Hepatocyte (in vitro differentiated cells): ENCODE measurements at regions not wholly inside any gene's neighbourhood (a gene's known extent, or its start where the extent isn't known, plus 50 kb on each side); places are given as distances from the start of the nearest gene placed in this dataset.
A peak's percentile ranks its signal among the peaks of the same experiment; 100 is the strongest.

ENCODE experiments used
- DNase-seq: peaks from one replicate; pipeline ENCODE4 v3.0.0-alpha.2; 2016; ENCODE audit warnings: low spot score
- H2AFZ ChIP-seq: fragments of 200-600 bp; sonication (generic); 2 replicates; pipeline ENCODE4 v1.6.0; 2016; ENCODE audit warnings: antibody characterized with exemption, mild to moderate bottlenecking
- H3K27ac ChIP-seq: fragments of 200-600 bp; sonication (generic); 2 replicates; pipeline ENCODE4 v1.5.1; 2016; ENCODE audit warnings: mild to moderate bottlenecking
- H3K27me3 ChIP-seq: fragments of 200-600 bp; sonication (generic); 2 replicates; pipeline ENCODE4 v1.6.1; 2016
- H3K36me3 ChIP-seq: fragments of 200-600 bp; sonication (generic); replicated peaks from 2 replicates; pipeline ENCODE4 v1.5.1; 2016; ENCODE audit warnings: low read depth; ENCODE audit not compliant: insufficient read depth
- H3K4me1 ChIP-seq: fragments of 200-600 bp; sonication (generic); 2 replicates; pipeline ENCODE4 v1.5.1; 2016; ENCODE audit warnings: mild to moderate bottlenecking, moderate library complexity; ENCODE audit not compliant: insufficient read depth
- H3K4me2 ChIP-seq: fragments of 200-600 bp; sonication (generic); 2 replicates; pipeline ENCODE4 v1.6.0; 2016
- H3K4me3 ChIP-seq: fragments of 200-600 bp; sonication (generic); 2 replicates; pipeline ENCODE4 v1.5.1; 2016; ENCODE audit warnings: mild to moderate bottlenecking
- H3K79me2 ChIP-seq: fragments of 200-600 bp; sonication (generic); 2 replicates; pipeline ENCODE4 v1.6.0; 2017; ENCODE audit warnings: mild to moderate bottlenecking
- H3K9me2 ChIP-seq: fragments of 200-600 bp; sonication (generic); replicated peaks from 2 replicates; pipeline ENCODE4 v1.6.0; 2017; ENCODE audit warnings: mild to moderate bottlenecking; ENCODE audit not compliant: insufficient read depth
- H3K9me3 ChIP-seq: fragments of 200-600 bp; sonication (generic); 2 replicates; pipeline ENCODE4 v1.5.1; 2016; ENCODE audit warnings: low read depth, mild to moderate bottlenecking
- H4K20me1 ChIP-seq: fragments of 200-600 bp; sonication (generic); 2 replicates; pipeline ENCODE4 v1.6.0; 2016; ENCODE audit warnings: mild to moderate bottlenecking; ENCODE audit not compliant: insufficient read depth, poor library complexity, severe bottlenecking
- CTCF ChIP-seq: fragments of 200-600 bp; sonication (generic); IDR thresholded peaks from 2 replicates; pipeline ENCODE4 v1.5.1; 2016; ENCODE audit warnings: antibody characterized with exemption, mild to moderate bottlenecking; ENCODE audit not compliant: poor library complexity
- EZH2 ChIP-seq: fragments of 200-600 bp; sonication (generic); IDR thresholded peaks from 2 replicates; pipeline ENCODE4 v1.6.1; 2016; ENCODE audit warnings: antibody characterized with exemption, mild to moderate bottlenecking, borderline replicate concordance
- EZH2phosphoT487 ChIP-seq: fragments of 200-600 bp; sonication (generic); IDR thresholded peaks from one replicate; pipeline ENCODE4 v1.6.1; 2018; ENCODE audit warnings: antibody characterized with exemption, mild to moderate bottlenecking, low read depth, moderate library complexity; ENCODE audit not compliant: unreplicated experiment, severe bottlenecking
- WGBS: methylation state at CpG from one replicate; pipeline ENCODE4 v1.1.6; 2016; ENCODE audit warnings: low lambda C conversion rate; ENCODE audit errors: missing lambda C conversion rate; 5-methylcytosine and 5-hydroxymethylcytosine counted together

- Histone ChIP-seq H2AFZ (no peak overlapping the region), H3K4me3 (no peak overlapping the region), H3K4me2 (no peak overlapping the region), H3K9me3 (no peaks in the 10 kb centered on the region), H3K27ac (no peak overlapping the region), H3K9me2 (no peaks in the 10 kb centered on the region), H3K4me1 (no peaks in the 10 kb centered on the region), H3K79me2 (no peaks in the 10 kb centered on the region), H4K20me1 (no peaks in the 10 kb centered on the region), H3K27me3 (no peaks in the 10 kb centered on the region), H3K36me3 (no peaks in the 10 kb centered on the region)
- WGBS, result 42% methylated on average over 5 of the region's 5 CpGs
- DNase-seq, result no peak
- TF ChIP-seq EZH2 (no peak), EZH2phosphoT487 (no peak), CTCF (no peak)
Measured at GRCh38 chrX:4484266-4484665, 770.8 kb upstream of the PRKX start.

GRCh38 chrX:4451591-4451990, 738.1 kb upstream of the PRKX start:
- TF ChIP-seq CTCF (no peak), EZH2 (no peak)
- H3K4me2 ChIP-seq, result no peak overlapping the region
- no peaks in the 10 kb centered on the region for H4K20me1 ChIP-seq
- WGBS, result 88% methylated on average over 4 of the region's 4 CpGs
- H3K27me3 ChIP-seq, result no peaks in the 10 kb centered on the region
- no peak overlapping the region for H2AFZ ChIP-seq
- H3K9me3 ChIP-seq, result no peaks in the 10 kb centered on the region
- no peak overlapping the region for H3K4me3 ChIP-seq
- no peaks in the 10 kb centered on the region for H3K79me2 ChIP-seq
- no peak for DNase-seq
- H3K27ac ChIP-seq, result no peak overlapping the region
- H3K4me1 ChIP-seq, result no peaks in the 10 kb centered on the region
- H3K36me3 ChIP-seq, result no peaks in the 10 kb centered on the region
- no peaks in the 10 kb centered on the region for H3K9me2 ChIP-seq

- no peak overlapping the region for H3K4me3 ChIP-seq
- no peak for TF ChIP-seq CTCF
- no peak for TF ChIP-seq EZH2
- no peak for TF ChIP-seq EZH2phosphoT487
- H3K4me2 ChIP-seq, result no peak overlapping the region
- no peak overlapping the region for H2AFZ ChIP-seq
- H3K9me3 ChIP-seq, result no peaks in the 10 kb centered on the region
- no peaks in the 10 kb centered on the region for H3K27me3 ChIP-seq
- DNase-seq, result no peak
- no peak overlapping the region for H3K27ac ChIP-seq
- no peaks in the 10 kb centered on the region for H3K9me2 ChIP-seq
- H3K4me1 ChIP-seq, result no peaks in the 10 kb centered on the region
- no peaks in the 10 kb centered on the region for H3K79me2 ChIP-seq
- no peaks in the 10 kb centered on the region for H4K20me1 ChIP-seq
- WGBS, result 94% methylated on average over 2 of the region's 2 CpGs
- no peaks in the 10 kb centered on the region for H3K36me3 ChIP-seq
Measured at GRCh38 chrX:4450177-4450576, 736.7 kb upstream of the PRKX start.

- H3K27me3 ChIP-seq, result no peaks in the 10 kb centered on the region
- H4K20me1 ChIP-seq, result no peaks in the 10 kb centered on the region
- no peak for DNase-seq
- H3K27ac ChIP-seq, result peak overlapping the region; percentile 20
- TF ChIP-seq EZH2phosphoT487, result no peak
- TF ChIP-seq EZH2, result no peak
- no peak for TF ChIP-seq CTCF
- no peaks in the 10 kb centered on the region for H3K9me2 ChIP-seq
- H2AFZ ChIP-seq, result no peak overlapping the region
- H3K9me3 ChIP-seq, result no peaks in the 10 kb centered on the region
- no peaks in the 10 kb centered on the region for H3K79me2 ChIP-seq
- no peaks in the 10 kb centered on the region for H3K36me3 ChIP-seq
- 40% methylated on average over 4 of the region's 4 CpGs for WGBS
- no peaks in the 10 kb centered on the region for H3K4me1 ChIP-seq
- H3K4me2 ChIP-seq, result no peak overlapping the region
- H3K4me3 ChIP-seq, result no peak overlapping the region
Measured at GRCh38 chrX:4435905-4436304, 722.5 kb upstream of the PRKX start.
